ENCODE measurements at regions not wholly inside any gene's neighbourhood (a gene's known extent, or its start where the extent isn't known, plus 50 kb on each side); places are given as distances from the start of the nearest gene placed in this dataset.

DNA sequence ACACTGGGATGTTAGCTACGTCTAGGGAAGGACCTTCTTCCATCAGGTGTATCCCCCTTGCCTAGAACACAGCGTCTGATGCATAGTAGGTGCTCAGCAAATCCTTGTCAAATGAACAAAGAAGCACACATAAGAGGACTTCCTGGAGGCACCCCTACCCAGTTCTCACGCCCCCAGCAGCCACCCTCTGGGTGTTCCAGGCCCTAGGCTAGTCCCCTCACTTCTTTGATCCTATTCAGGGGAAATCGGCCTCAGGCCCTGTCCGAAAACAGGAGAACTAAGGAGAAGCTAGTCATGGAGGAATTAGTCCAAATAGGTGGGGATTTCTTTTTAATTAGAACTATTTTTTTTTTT, 84.7 kb upstream of the SIRPA start:
- no peak for TF ChIP-seq CTCF (CRISPR knock-in tag; IDR thresholded peaks at IDR 0.05)
- TF ChIP-seq ZNF546 (CRISPR knock-in tag; conservative IDR thresholded peaks at IDR 0.05): no peak
- TF ChIP-seq POLR2A (IDR thresholded peaks at IDR 0.05; ENCODE audit: insufficient read depth in 1 of 2, low read depth in 2 of 2, low read length in 2 of 2): no peak
- TF ChIP-seq POGZ (CRISPR knock-in tag; IDR thresholded peaks at IDR 0.05): no peak

All from HepG2 (cell line).